ENCODE measurements at regions not wholly inside any gene's neighbourhood (a gene's known extent, or its start where the extent isn't known, plus 50 kb on each side); places are given as distances from the start of the nearest gene placed in this dataset.

- Histone ChIP-seq H3K27me3 (ENCODE audit: insufficient read depth, low read length) (no peaks in the 10 kb centered on the region), H3K36me3 (ENCODE audit: insufficient read depth, low read length) (no peaks in the 10 kb centered on the region), H3K4me3 (ENCODE audit: insufficient read depth, low read depth, low read length) (no peak overlapping the region), H3K79me2 (ENCODE audit: insufficient read depth, low read length) (no peaks in the 10 kb centered on the region), H3K4me1 (ENCODE audit: insufficient read depth, low read length) (no peaks in the 10 kb centered on the region), H4K20me1 (ENCODE audit: insufficient read depth, low read length) (no peaks in the 10 kb centered on the region), H3K9me3 (ENCODE audit: insufficient read depth, low read depth, low read length) (peaks cover 2% of the 10 kb centered on the region), H3K27ac (ENCODE audit: low read depth, low read length) (no peak overlapping the region), H2AFZ (ENCODE audit: low read depth, low read length) (no peak overlapping the region), H3K9ac (ENCODE audit: low read length) (no peak overlapping the region), H3K4me2 (ENCODE audit: low read length) (no peak overlapping the region)
- no peaks in the 10 kb centered on the region for H3K4me1 Mint-ChIP-seq (ENCODE audit: low read depth, unreplicated experiment)
- H3K27me3 Mint-ChIP-seq (ENCODE audit: low read depth, unreplicated experiment): no peaks in the 10 kb centered on the region
- no peaks in the 10 kb centered on the region for H3K36me3 Mint-ChIP-seq (ENCODE audit: low read depth, unreplicated experiment)
- TF ChIP-seq EZH2 (IDR thresholded peaks at IDR 0.05; ENCODE audit: insufficient read depth, low read length) (no peak), CTCF (IDR thresholded peaks at IDR 0.05; ENCODE audit: insufficient read depth, low read depth, low read length) (no peak)
- H3K4me3 Mint-ChIP-seq (ENCODE audit: unreplicated experiment): no peak overlapping the region
- H3K27ac Mint-ChIP-seq (ENCODE audit: unreplicated experiment): no peak overlapping the region
- DNase-seq (ENCODE audit: low read depth) (no peak), FAIRE-seq (no peak)
- H3K9me3 Mint-ChIP-seq (ENCODE audit: unreplicated experiment): peaks cover 10% of the 10 kb centered on the region
Measured at GRCh38 chr7:156560696-156561095, 79.9 kb upstream of the RNF32 start.

GRCh38 chr7:156560075-156560474, 80.5 kb upstream of the RNF32 start:
- Histone ChIP-seq H3K9me3 (ENCODE audit: insufficient read depth, low read depth, low read length) (peaks cover 2% of the 10 kb centered on the region), H3K27ac (ENCODE audit: low read depth, low read length) (no peak overlapping the region), H3K79me2 (ENCODE audit: insufficient read depth, low read length) (no peaks in the 10 kb centered on the region), H4K20me1 (ENCODE audit: insufficient read depth, low read length) (no peaks in the 10 kb centered on the region), H3K4me2 (ENCODE audit: low read length) (no peak overlapping the region), H3K9ac (ENCODE audit: low read length) (no peak overlapping the region), H2AFZ (ENCODE audit: low read depth, low read length) (no peak overlapping the region), H3K4me1 (ENCODE audit: insufficient read depth, low read length) (no peaks in the 10 kb centered on the region), H3K4me3 (ENCODE audit: insufficient read depth, low read depth, low read length) (no peak overlapping the region), H3K27me3 (ENCODE audit: insufficient read depth, low read length) (no peaks in the 10 kb centered on the region), H3K36me3 (ENCODE audit: insufficient read depth, low read length) (no peaks in the 10 kb centered on the region)
- Mint-ChIP-seq H3K27ac (ENCODE audit: unreplicated experiment) (no peak overlapping the region), H3K36me3 (ENCODE audit: low read depth, unreplicated experiment) (no peaks in the 10 kb centered on the region), H3K4me1 (ENCODE audit: low read depth, unreplicated experiment) (no peaks in the 10 kb centered on the region), H3K4me3 (ENCODE audit: unreplicated experiment) (no peak overlapping the region), H3K9me3 (ENCODE audit: unreplicated experiment) (peaks cover 10% of the 10 kb centered on the region), H3K27me3 (ENCODE audit: low read depth, unreplicated experiment) (no peaks in the 10 kb centered on the region)
- no peak for DNase-seq (ENCODE audit: low read depth)
- no peak for TF ChIP-seq EZH2 (IDR thresholded peaks at IDR 0.05; ENCODE audit: insufficient read depth, low read length)
- peak; percentile 14 for TF ChIP-seq CTCF (IDR thresholded peaks at IDR 0.05; ENCODE audit: insufficient read depth, low read depth, low read length)
- FAIRE-seq: no peak

GRCh38 chr7:156559001-156559400, 81.6 kb upstream of the RNF32 start:
- no peaks in the 10 kb centered on the region for H3K9me3 ChIP-seq (ENCODE audit: insufficient read depth, low read depth, low read length)
- no peak overlapping the region for H3K4me3 ChIP-seq (ENCODE audit: insufficient read depth, low read depth, low read length)
- H3K4me3 Mint-ChIP-seq (ENCODE audit: unreplicated experiment): no peak overlapping the region
- H3K9me3 Mint-ChIP-seq (ENCODE audit: unreplicated experiment): peaks cover 6% of the 10 kb centered on the region
- no peaks in the 10 kb centered on the region for H4K20me1 ChIP-seq (ENCODE audit: insufficient read depth, low read length)
- H2AFZ ChIP-seq (ENCODE audit: low read depth, low read length): no peak overlapping the region
- H3K4me1 Mint-ChIP-seq (ENCODE audit: low read depth, unreplicated experiment): no peaks in the 10 kb centered on the region
- H3K4me2 ChIP-seq (ENCODE audit: low read length): no peak overlapping the region
- H3K36me3 Mint-ChIP-seq (ENCODE audit: low read depth, unreplicated experiment): no peaks in the 10 kb centered on the region
- H3K27me3 Mint-ChIP-seq (ENCODE audit: low read depth, unreplicated experiment): no peaks in the 10 kb centered on the region
- TF ChIP-seq CTCF (IDR thresholded peaks at IDR 0.05; ENCODE audit: insufficient read depth, low read depth, low read length) (no peak), EZH2 (IDR thresholded peaks at IDR 0.05; ENCODE audit: insufficient read depth, low read length) (no peak)
- no peak overlapping the region for H3K27ac ChIP-seq (ENCODE audit: low read depth, low read length)
- H3K36me3 ChIP-seq (ENCODE audit: insufficient read depth, low read length): no peaks in the 10 kb centered on the region
- DNase-seq (ENCODE audit: low read depth) (peak; percentile 10), FAIRE-seq (no peak)
- H3K9ac ChIP-seq (ENCODE audit: low read length): no peak overlapping the region
- H3K27ac Mint-ChIP-seq (ENCODE audit: unreplicated experiment): no peak overlapping the region
- no peaks in the 10 kb centered on the region for H3K79me2 ChIP-seq (ENCODE audit: insufficient read depth, low read length)
- no peaks in the 10 kb centered on the region for H3K4me1 ChIP-seq (ENCODE audit: insufficient read depth, low read length)
- H3K27me3 ChIP-seq (ENCODE audit: insufficient read depth, low read length): no peaks in the 10 kb centered on the region
